Epidermal melanocyte (primary cell): ENCODE measurements at regions not wholly inside any gene's neighbourhood (a gene's known extent, or its start where the extent isn't known, plus 50 kb on each side); places are given as distances from the start of the nearest gene placed in this dataset.

Experiments
- DNase-seq: peaks from one replicate; pipeline ENCODE4 v3.0.0; 2011; ENCODE audit warnings: low spot score; ENCODE audit not compliant: insufficient read length

- DNase-seq, result no peak
Measured at GRCh38 chr5:15209053-15209762, 290.8 kb upstream of the FBXL7 start.

- no peak for DNase-seq
Measured at GRCh38 chr5:15206133-15206532, 293.8 kb upstream of the FBXL7 start.

- no peak for DNase-seq
Measured at GRCh38 chr5:15203376-15203775, 296.6 kb upstream of the FBXL7 start.

- no peak for DNase-seq
Measured at GRCh38 chr5:15191012-15191411, 309.0 kb upstream of the FBXL7 start.

GRCh38 chr5:15183520-15183919 lies 311.9 kb upstream of the ANKH start:
- no peak for DNase-seq

- no peak for DNase-seq
Measured at GRCh38 chr5:15170173-15170572, 298.6 kb upstream of the ANKH start.

- DNase-seq, result no peak
Measured at GRCh38 chr5:15168358-15168757, 296.8 kb upstream of the ANKH start.

GRCh38 chr5:15160091-15160490 lies 288.5 kb upstream of the ANKH start:
- no peak for DNase-seq

- DNase-seq, result no peak
Measured at GRCh38 chr5:15159606-15160005, 288.0 kb upstream of the ANKH start.

- peak; percentile 19 for DNase-seq
Measured at GRCh38 chr5:15142458-15142857, 270.9 kb upstream of the ANKH start.

- DNase-seq, result no peak
Measured at GRCh38 chr5:15137414-15137813, 265.8 kb upstream of the ANKH start.

GRCh38 chr5:15135661-15136060 lies 264.1 kb upstream of the ANKH start:
- DNase-seq, result no peak

GRCh38 chr5:15133456-15133965 lies 261.9 kb upstream of the ANKH start:
- DNase-seq, result no peak

- DNase-seq, result no peak
Measured at GRCh38 chr5:15132816-15133405, 261.3 kb upstream of the ANKH start.

- no peak for DNase-seq
Measured at GRCh38 chr5:15131909-15132308, 260.3 kb upstream of the ANKH start.

- no peak for DNase-seq
Measured at GRCh38 chr5:15124871-15125568, 253.4 kb upstream of the ANKH start.

GRCh38 chr5:15124461-15124860 lies 252.9 kb upstream of the ANKH start:
- no peak for DNase-seq

- DNase-seq, result no peak
Measured at GRCh38 chr5:15117688-15118087, 246.1 kb upstream of the ANKH start.

- DNase-seq, result no peak
Measured at GRCh38 chr5:15116996-15117395, 245.4 kb upstream of the ANKH start.

GRCh38 chr5:15106530-15107283 lies 235.1 kb upstream of the ANKH start:
- DNase-seq, result no peak

GRCh38 chr5:15105799-15106393 lies 234.3 kb upstream of the ANKH start:
- peak; percentile 63 for DNase-seq
